OCI-LY1 (cell line): ENCODE measurements at regions not wholly inside any gene's neighbourhood (a gene's known extent, or its start where the extent isn't known, plus 50 kb on each side); places are given as distances from the start of the nearest gene placed in this dataset.

ENCODE experiments used
- H2AFZ ChIP-seq: fragments of 200-600 bp; sonication (generic), shearing (Covaris generic); 2 replicates; pipeline ENCODE4 v1.6.0; 2014; ENCODE audit warnings: antibody characterized with exemption, mild to moderate bottlenecking, low read length
- H3F3A ChIP-seq: fragments of 200-600 bp; sonication (generic), shearing (Covaris generic); 2 replicates; pipeline ENCODE4 v1.6.0; 2014; ENCODE audit warnings: mild to moderate bottlenecking, antibody characterized with exemption, low read length, moderate library complexity; ENCODE audit not compliant: insufficient read depth
- H3K27ac ChIP-seq: fragments of 200-600 bp; sonication (generic); 2 replicates; pipeline ENCODE4 v1.5.1; 2014; ENCODE audit warnings: low read length, mixed run types, mild to moderate bottlenecking, low read depth; ENCODE audit not compliant: poor library complexity, severe bottlenecking
- H3K27me3 ChIP-seq: fragments of 200-600 bp; sonication (generic); 2 replicates; pipeline ENCODE4 v1.6.0; 2014; ENCODE audit warnings: antibody characterized with exemption, mild to moderate bottlenecking, low read length, moderate library complexity; ENCODE audit not compliant: insufficient read depth
- H3K36me3 ChIP-seq: fragments of 200-600 bp; sonication (generic); 2 replicates; pipeline ENCODE4 v1.6.1; 2014; ENCODE audit warnings: mild to moderate bottlenecking, antibody characterized with exemption, low read length, moderate library complexity, mixed read lengths; ENCODE audit not compliant: insufficient read depth
- H3K4me1 ChIP-seq: fragments of 200-600 bp; sonication (generic); 2 replicates; pipeline ENCODE4 v1.5.1; 2014; ENCODE audit warnings: mild to moderate bottlenecking, low read length, moderate library complexity; ENCODE audit not compliant: insufficient read depth, severe bottlenecking
- H3K4me2 ChIP-seq: fragments of 200-600 bp; sonication (generic), shearing (Covaris generic); 2 replicates; pipeline ENCODE4 v1.6.1; 2014; ENCODE audit warnings: low read length
- H3K4me3 ChIP-seq: fragments of 200-600 bp; sonication (generic); 2 replicates; pipeline ENCODE4 v1.5.1; 2014; ENCODE audit warnings: low read length, low read depth, mild to moderate bottlenecking, mixed read lengths; ENCODE audit not compliant: poor library complexity, severe bottlenecking
- H3K79me2 ChIP-seq: fragments of 200-600 bp; shearing (Covaris generic); 2 replicates; pipeline ENCODE4 v1.6.1; 2016; ENCODE audit warnings: mixed run types, low read length, mixed read lengths; ENCODE audit not compliant: insufficient read depth
- H3K9ac ChIP-seq: fragments of 200-600 bp; sonication (generic), shearing (Covaris generic); 2 replicates; pipeline ENCODE4 v1.6.1; 2014; ENCODE audit warnings: mild to moderate bottlenecking, low read length, mixed read lengths
- H3K9me2 ChIP-seq: fragments of 200-600 bp; sonication (generic), shearing (Covaris generic); 2 replicates; pipeline ENCODE4 v1.6.1; 2014; ENCODE audit warnings: low read depth, mild to moderate bottlenecking, low read length, mixed read lengths
- H3K9me3 ChIP-seq: fragments of 200-600 bp; shearing (Covaris generic); 2 replicates; pipeline ENCODE4 v1.6.1; 2014; ENCODE audit warnings: low read length, mixed read lengths
- H4K20me1 ChIP-seq: fragments of 200-600 bp; sonication (generic), shearing (Covaris generic); 2 replicates; pipeline ENCODE4 v1.6.0; 2016; ENCODE audit warnings: mild to moderate bottlenecking, low read length; ENCODE audit not compliant: insufficient read depth
- EZH2 ChIP-seq: fragments of 200-600 bp; sonication (generic), shearing (Covaris generic); IDR thresholded peaks from 2 replicates; pipeline ENCODE4 v1.8.0; 2017; ENCODE audit warnings: borderline replicate concordance, mixed run types, mild to moderate bottlenecking, antibody characterized with exemption, low read length, moderate library complexity, mixed read lengths
- TF ChIP-seq, protein P1 (sequence below): fragments of 200-600 bp; sonication (generic), shearing (Covaris generic); IDR thresholded peaks from 2 replicates; pipeline ENCODE4 v1.5.1; 2017; ENCODE audit warnings: mild to moderate bottlenecking, antibody characterized with exemption, low read length, moderate library complexity, mixed read lengths

DNA sequence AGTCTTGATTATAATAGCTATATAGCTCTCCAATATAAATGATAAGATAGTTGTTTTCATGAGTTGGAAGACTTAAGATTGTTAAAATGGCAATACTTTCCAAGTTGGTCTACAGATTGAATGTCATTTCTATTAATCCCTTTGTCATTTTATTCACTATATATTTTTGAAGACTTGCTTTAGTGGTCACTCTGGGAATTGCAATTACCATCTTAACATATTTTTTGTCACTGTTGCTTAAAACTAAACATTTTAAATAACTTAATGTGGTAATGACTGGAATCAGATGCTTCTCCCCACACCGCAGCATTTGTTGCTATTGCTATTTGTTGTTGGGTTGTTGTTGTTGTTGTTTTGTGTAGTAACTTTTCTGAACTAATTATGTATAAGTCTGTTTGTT, 1592.9 kb downstream of the MRPL39 start:
- H3K79me2 ChIP-seq = no peaks in the 10 kb centered on the region
- TF ChIP-seq EZH2 = no peak
- TF ChIP-seq, protein P1, sequence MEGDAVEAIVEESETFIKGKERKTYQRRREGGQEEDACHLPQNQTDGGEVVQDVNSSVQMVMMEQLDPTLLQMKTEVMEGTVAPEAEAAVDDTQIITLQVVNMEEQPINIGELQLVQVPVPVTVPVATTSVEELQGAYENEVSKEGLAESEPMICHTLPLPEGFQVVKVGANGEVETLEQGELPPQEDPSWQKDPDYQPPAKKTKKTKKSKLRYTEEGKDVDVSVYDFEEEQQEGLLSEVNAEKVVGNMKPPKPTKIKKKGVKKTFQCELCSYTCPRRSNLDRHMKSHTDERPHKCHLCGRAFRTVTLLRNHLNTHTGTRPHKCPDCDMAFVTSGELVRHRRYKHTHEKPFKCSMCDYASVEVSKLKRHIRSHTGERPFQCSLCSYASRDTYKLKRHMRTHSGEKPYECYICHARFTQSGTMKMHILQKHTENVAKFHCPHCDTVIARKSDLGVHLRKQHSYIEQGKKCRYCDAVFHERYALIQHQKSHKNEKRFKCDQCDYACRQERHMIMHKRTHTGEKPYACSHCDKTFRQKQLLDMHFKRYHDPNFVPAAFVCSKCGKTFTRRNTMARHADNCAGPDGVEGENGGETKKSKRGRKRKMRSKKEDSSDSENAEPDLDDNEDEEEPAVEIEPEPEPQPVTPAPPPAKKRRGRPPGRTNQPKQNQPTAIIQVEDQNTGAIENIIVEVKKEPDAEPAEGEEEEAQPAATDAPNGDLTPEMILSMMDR = no peak; the same call in 1 of the 2 replicates
- no peak overlapping the region for H3K9ac ChIP-seq
- no peak overlapping the region for H3K27ac ChIP-seq
- no peak overlapping the region for H2AFZ ChIP-seq
- no peaks in the 10 kb centered on the region for H3K9me3 ChIP-seq
- H3K4me3 ChIP-seq = no peak overlapping the region
- no peaks in the 10 kb centered on the region for H3F3A ChIP-seq
- no peaks in the 10 kb centered on the region for H4K20me1 ChIP-seq
- H3K4me1 ChIP-seq = no peaks in the 10 kb centered on the region
- no peak overlapping the region for H3K4me2 ChIP-seq
- H3K9me2 ChIP-seq = no peaks in the 10 kb centered on the region
- H3K27me3 ChIP-seq = no peaks in the 10 kb centered on the region
- no peaks in the 10 kb centered on the region for H3K36me3 ChIP-seq

DNA sequence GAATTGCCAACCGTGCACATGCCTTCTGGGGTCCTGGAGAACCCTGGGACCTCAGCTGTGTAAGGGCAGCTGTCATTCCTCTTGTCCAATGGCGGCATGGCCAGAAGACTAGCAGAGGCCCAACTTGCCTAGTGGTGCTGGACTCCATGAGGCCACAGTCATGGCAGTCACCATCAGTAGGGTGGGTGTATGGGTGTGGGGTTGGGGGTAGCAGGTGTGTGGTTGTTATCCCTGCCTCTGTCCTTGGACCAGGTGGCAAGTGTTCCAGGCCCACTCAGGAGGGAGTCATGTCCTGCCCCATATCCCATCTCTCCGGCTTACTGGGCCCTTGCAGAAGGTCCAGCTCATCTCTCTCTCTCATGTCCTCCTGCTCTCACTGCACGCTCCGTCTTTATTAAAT, 1596.2 kb downstream of the MRPL39 start:
- no peak overlapping the region for H3K4me2 ChIP-seq
- no peaks in the 10 kb centered on the region for H3K36me3 ChIP-seq
- H3K4me1 ChIP-seq = no peaks in the 10 kb centered on the region
- H3K9me2 ChIP-seq = no peaks in the 10 kb centered on the region
- H3K27ac ChIP-seq = no peak overlapping the region
- no peaks in the 10 kb centered on the region for H3K79me2 ChIP-seq
- H3K9ac ChIP-seq = no peak overlapping the region
- H3K27me3 ChIP-seq = no peaks in the 10 kb centered on the region
- no peak overlapping the region for H2AFZ ChIP-seq
- H3K4me3 ChIP-seq = no peak overlapping the region
- H3K9me3 ChIP-seq = no peaks in the 10 kb centered on the region
- no peak for TF ChIP-seq EZH2
- TF ChIP-seq, protein P1 = no peak
- H3F3A ChIP-seq = no peaks in the 10 kb centered on the region
- no peaks in the 10 kb centered on the region for H4K20me1 ChIP-seq

DNA sequence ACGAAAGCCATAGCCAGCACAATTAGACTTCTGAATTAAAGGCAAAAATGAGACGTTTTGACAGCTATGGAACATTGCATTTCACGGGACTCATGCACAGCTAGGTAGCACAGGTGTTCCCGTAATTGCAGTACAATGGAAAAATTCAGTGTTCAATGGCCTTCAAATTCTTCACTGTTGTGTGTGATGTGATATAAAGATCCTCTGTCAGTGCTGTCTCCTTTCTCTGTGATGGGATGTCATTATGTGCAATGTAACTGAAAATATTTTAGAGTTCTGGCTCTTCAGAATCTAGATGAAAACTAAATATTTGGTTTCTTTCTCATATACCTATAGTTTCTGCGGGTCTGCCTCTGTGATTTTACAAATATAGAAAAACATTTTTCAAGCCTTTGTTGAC, 1599.7 kb downstream of the MRPL39 start:
- Histone ChIP-seq H3K9me3 (no peaks in the 10 kb centered on the region), H4K20me1 (no peaks in the 10 kb centered on the region), H3K9ac (no peak overlapping the region), H2AFZ (no peak overlapping the region), H3F3A (no peaks in the 10 kb centered on the region), H3K27ac (no peak overlapping the region), H3K9me2 (no peaks in the 10 kb centered on the region), H3K79me2 (no peaks in the 10 kb centered on the region), H3K27me3 (no peaks in the 10 kb centered on the region), H3K36me3 (no peaks in the 10 kb centered on the region), H3K4me1 (no peaks in the 10 kb centered on the region), H3K4me3 (no peak overlapping the region), H3K4me2 (no peak overlapping the region)
- TF ChIP-seq, protein P1 = no peak
- no peak for TF ChIP-seq EZH2
